Activated CD4-positive, alpha-beta T cell treated with anti-CD3 and anti-CD28 coated beads, Interleukin-10, Interleukin-2, amounts not matched to agents 100 ng/mL and 50 ng/mL, durations not matched to agents 16 hours and 8 hours (primary cell): ENCODE measurements at regions not wholly inside any gene's neighbourhood (a gene's known extent, or its start where the extent isn't known, plus 50 kb on each side); places are given as distances from the start of the nearest gene placed in this dataset.
"Not testable (repeated sequence)": the region's sequence is repeated elsewhere in the genome, so short reads cannot be mapped to it uniquely, and the experiment has no call there.

Experiments used
- DNase-seq: peaks from one replicate; pipeline ENCODE4 v3.0.0-alpha.2; 2020

- DNase-seq: no peak
These were observed 232.7 kb downstream of the TUBA3C start for GRCh38 chr13:18948664-18949488.

GRCh38 chr13:18948012-18948663, 233.5 kb downstream of the TUBA3C start:
- no peak for DNase-seq

DNA sequence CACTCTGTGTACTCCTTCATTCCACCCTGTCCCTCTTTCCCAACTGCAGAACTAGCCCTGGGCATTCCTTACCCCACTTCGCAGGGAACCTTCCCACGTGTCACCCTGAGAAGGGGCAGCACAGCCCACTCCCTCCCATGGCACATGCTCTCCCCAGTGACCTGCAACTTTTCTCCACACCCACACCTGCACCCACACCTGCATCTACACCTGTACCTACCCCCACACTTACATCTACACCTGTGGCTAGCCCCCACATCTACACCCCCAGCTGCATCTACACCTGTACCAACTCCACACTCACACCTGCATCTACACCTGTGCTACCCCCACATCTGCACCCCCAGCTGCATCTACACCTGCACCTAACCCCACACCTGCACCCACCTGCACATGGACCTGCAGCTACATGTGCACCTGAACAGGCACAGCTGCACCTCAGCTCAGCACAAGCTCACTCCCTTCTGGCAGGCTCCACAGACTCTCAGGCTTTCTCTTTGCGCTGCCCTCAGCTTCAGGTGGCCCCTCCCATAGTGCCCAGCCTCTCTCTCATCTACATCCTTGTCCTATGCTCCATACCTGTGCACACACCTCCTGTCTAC, 234.1 kb downstream of the TUBA3C start:
- no peak for DNase-seq

- no peak for DNase-seq
These were observed 234.9 kb downstream of the TUBA3C start for GRCh38 chr13:18946738-18947137.

- DNase-seq: no peak
These were observed 237.0 kb downstream of the TUBA3C start for GRCh38 chr13:18944501-18945068.

- DNase-seq: no peak
These were observed 237.8 kb downstream of the TUBA3C start for GRCh38 chr13:18943721-18944391.

- DNase-seq: no peak
These were observed 238.4 kb downstream of the TUBA3C start for GRCh38 chr13:18943273-18943672.

- DNase-seq: no peak
These were observed 245.5 kb downstream of the TUBA3C start for GRCh38 chr13:18936104-18936503.

DNA sequence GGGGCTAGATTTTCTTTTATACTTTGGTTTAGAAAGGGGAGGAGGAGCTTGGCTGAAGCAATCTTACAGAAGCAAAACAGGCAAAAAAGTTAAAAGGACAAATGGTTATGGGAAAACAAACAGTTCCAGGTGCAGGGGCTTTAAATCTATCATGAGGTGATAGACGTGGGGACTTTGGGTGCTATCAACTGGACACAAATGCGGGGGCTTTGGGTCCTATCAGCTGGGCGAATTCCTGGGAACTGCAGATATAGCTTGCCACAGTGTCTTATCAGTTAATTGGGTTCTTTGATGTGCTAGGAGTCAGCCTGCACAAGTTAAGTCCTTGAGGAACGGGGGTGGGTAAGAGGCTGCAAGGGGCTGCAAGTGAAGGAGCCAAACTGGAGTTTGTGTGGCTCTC, 260.6 kb downstream of the TUBA3C start:
- no peak for DNase-seq

- not testable (repeated sequence) for DNase-seq
These were observed 276.5 kb downstream of the TUBA3C start for GRCh38 chr13:18905096-18905495.

DNA sequence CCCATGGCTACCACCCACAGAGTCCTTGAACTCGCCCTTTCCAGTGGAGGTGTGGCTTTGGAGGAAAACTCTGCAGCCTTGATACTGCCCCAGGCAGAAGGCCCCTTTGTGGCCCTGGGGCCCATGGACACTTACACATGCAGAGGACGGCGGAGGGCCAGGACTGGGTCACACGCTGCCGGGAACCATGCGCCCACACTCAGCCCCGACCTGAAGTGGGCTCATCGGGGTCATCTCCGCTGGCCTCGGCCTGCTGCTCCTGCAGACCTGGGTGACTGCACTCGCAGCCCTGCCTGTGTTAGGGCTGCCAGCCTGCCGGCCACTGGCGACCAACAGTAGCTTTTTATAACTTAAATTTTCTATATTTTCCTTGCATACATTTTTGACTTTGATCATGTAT, 286.2 kb downstream of the TUBA3C start:
- DNase-seq: not testable (repeated sequence)

DNA sequence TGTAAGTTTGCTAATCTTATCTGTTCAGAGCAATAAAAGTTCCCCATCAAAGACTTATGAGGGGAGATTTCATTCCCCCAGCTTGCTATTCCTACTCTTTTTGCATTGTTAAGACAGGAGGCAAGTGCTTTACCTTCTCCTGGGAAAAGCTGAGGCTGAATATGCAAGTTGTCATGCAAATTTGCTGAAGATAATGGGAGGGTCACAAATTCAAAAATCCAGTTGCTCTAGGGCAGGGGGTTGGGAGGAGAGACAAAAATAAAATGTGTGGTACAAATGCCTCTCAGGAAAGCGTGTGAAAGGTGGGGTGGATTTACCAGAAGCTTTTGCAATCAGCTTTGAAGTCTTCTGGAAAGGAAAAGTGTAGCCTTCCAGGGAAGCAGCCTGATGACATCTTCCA, 290.4 kb downstream of the TUBA3C start:
- not testable (repeated sequence) for DNase-seq

DNA sequence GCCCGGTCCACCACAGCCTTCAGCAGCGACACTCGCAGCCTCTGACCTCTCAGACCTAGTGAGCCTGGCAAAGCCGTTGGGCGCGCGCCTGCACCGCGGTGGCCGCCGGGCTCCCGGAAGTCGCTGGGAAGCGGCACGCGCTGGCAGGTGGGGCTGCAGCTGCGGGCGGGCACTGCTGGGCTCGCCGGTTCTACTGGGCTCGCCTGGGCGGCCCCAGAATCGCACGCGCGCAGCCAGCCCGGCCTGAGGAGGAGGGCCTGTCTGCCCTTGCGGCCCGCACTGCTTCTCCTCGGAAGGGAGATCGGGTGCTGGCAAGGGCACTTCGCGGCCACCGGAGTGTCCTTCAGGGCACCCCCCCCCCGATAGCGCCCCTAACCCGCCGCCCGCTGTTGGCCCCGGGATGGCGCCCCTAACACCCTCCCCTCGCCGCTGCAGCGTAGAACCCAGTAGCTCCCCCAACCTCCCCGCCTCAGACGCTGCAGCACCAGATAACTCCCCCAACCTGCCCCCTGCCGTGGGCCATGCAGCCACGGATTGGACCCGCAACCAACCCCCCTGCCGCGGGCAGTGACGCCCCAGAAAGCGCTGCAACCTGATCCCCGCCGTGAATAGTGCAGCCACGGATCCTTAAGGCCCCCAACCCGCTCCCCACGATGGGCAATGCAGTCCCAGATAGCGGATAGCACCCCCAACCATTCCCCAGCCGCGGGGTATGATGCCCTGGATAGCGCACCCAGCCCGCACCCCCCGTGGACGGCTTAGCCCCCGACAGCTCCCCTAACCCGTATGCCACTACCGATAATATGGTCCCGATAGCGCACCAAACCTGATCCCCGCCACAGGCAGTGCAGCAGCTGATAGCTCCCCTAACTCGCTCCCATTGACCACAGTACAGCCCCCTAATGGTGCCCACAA, 306.5 kb downstream of the TUBA3C start:
- DNase-seq: not testable (repeated sequence)

- not testable (repeated sequence) for DNase-seq
These were observed 311.1 kb downstream of the TUBA3C start for GRCh38 chr13:18870557-18870956.

DNA sequence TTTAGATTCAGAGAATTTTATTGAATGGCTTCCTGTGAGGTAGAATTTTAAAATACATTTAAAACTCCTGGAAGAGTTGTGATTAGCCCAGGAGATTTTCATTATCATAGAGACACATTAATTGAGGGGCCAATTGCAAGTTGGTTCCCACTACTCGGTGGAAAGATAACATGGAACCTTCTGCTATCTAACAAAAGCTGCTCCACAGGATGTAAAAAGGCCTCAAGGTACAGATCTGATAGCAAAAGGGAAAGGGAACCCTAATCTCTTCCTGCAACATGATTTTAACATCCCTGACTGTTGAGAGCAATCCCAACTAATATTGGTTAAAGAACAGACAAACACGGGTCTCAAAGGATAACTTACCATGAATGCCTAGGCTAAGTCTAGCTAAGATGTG, 312.3 kb downstream of the TUBA3C start:
- not testable (repeated sequence) for DNase-seq

- DNase-seq: not testable (repeated sequence)
These were observed 343.5 kb downstream of the TUBA3C start for GRCh38 chr13:18837986-18838629.

DNA sequence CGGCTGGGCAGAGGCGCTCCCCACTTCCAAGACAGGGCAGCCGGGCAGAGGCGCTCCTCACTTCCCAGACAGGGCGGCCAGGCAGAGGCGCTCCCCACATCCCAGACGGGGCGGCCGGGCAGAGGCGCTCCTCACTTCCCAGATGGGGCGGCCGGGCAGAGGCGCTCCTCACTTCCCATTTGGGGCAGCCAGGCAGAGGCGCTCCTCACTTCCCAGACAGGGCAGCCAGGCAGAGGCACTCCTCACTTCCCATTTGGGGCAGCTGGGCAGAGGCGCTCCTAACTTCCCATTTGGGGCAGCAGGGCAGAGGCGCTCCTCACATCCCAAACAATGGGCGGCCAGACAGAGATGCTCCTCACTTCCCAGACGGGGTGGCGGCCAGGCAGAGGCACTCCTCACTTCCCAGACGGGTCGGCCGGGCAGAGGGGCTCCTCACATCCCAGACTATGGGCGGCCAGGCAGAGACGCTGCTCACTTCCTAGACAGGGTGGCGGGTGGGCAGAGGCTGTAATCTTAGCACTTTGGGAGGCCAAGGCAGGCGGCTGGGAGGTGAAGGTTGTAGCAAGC, 344.4 kb downstream of the TUBA3C start:
- DNase-seq: not testable (repeated sequence)

- not testable (repeated sequence) for DNase-seq
These were observed 345.0 kb downstream of the TUBA3C start for GRCh38 chr13:18836371-18837178.

- DNase-seq: not testable (repeated sequence)
These were observed 345.9 kb downstream of the TUBA3C start for GRCh38 chr13:18835754-18836153.

GRCh38 chr13:18824678-18825077, 356.9 kb downstream of the TUBA3C start:
- DNase-seq: not testable (repeated sequence)
